HG03045 (cell line): ENCODE measurements at regions not wholly inside any gene's neighbourhood (a gene's known extent, or its start where the extent isn't known, plus 50 kb on each side); places are given as distances from the start of the nearest gene placed in this dataset.

Experiments used
- ATAC-seq: cut with Tn5 transposase; IDR thresholded peaks from one replicate; pipeline ENCODE4 v1.9.1; 2021; ENCODE audit warnings: mild to moderate bottlenecking, moderate library complexity; ENCODE audit not compliant: unreplicated experiment

DNA sequence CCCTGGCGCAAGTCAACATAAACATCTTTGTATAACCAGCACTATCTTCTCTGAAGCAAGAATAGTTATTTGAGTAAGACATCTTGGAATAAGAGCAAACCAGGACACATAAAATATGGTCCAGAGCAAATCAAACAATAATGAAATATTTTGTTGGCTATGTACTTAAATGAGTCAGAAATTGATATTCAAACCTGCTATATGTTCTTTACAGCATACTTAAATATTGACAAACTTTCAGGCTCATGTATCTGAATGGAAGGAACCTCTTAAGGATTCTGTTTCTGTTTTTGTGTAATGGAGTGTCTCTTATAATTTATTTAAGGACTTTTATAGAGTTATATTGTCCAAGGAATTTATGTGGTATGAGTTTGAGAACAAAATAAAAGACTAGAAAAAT is 747.3 kb downstream of the EFNA5 start:
- ATAC-seq, result no peak

DNA sequence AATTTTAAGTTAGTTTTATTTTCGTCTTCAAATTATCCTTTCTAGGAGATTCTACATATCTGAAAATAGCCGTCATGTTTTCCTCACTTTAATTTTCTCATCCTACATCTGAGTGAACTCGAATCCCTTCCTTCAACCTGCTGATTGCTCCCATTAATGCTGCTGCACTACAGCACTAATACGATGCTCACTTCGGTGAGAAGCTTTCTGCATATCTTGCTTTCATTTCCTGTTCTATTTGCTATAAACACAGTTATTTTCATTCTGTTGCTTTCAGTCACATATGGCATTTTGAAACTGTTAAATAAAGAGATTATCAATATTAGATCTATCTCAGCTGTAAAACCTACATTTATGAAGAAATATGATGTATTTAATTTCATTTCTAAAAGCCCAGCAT is 749.2 kb downstream of the EFNA5 start:
- ATAC-seq, result no peak

DNA sequence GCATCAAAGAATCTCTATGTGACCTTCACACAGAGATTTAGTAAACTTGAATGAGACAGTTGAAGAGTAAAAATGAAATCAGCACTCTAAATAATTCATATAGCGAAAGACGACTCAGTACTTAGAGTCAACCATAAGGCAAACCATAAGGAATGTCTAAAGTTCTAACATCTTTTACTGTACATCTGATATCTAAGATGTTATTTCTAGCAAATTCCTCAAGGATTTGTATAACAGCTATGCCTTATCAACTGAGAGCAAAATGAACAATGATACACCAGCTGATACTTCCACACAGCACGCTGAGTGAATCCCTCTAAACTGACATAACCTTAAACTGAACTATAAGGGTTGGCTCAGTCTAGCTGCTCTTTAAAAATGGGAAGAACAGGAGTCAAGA is 760.3 kb downstream of the EFNA5 start:
- no peak for ATAC-seq

DNA sequence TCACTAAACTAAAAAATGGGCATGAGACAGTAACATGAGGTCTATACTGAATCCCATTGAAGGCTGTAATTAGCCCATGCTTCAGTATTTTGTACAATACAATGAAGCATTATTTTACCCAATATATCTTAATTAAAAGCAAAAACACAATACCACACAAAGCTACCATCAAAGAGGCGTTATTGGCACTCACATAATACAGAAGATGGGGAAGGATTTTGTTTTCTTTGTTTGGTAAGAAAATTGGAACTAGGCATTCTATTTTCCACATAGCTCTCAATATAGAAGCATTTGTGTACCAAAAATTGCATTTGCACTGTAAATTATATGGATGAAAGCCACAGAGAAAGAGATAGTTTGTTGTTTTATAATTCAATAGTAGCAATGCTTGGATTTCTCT is 761.0 kb downstream of the EFNA5 start:
- ATAC-seq, result no peak

DNA sequence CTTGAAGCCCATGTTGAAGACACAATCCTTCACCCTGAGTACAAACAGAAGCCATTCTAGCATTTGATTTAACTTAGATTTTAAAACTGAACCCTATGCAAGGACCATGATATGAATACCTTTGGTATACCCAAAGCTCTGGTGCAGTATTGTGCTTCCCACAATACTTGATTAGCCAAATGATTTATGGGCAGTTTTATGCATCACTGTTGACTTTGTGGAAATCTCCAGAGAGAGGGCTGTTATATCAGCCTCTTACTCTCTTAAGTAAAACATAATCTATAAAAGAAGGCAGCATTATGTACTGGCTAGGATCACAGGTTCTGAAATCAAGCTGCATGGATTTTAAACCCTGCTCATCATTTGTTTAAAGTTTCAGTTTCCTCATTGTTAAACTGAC is 762.8 kb downstream of the EFNA5 start:
- no peak for ATAC-seq

DNA sequence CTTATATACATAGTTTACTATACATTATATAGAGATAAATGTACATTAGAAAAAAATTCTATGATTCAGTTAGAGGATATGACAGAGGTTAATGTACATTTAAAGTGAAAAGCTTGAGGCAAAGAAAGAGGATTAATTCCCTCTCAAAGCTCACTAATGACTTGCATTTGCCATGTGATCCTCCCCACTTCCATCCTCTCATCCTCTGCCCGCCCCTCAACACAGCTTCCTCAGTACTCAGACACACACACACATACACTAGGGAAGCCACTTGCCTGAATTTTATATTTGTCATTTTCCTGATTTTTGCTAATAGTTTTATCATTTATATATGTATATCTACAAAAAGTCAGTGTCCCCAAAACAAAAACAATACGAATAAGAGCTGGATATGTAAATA is 764.5 kb downstream of the EFNA5 start:
- ATAC-seq, result no peak

DNA sequence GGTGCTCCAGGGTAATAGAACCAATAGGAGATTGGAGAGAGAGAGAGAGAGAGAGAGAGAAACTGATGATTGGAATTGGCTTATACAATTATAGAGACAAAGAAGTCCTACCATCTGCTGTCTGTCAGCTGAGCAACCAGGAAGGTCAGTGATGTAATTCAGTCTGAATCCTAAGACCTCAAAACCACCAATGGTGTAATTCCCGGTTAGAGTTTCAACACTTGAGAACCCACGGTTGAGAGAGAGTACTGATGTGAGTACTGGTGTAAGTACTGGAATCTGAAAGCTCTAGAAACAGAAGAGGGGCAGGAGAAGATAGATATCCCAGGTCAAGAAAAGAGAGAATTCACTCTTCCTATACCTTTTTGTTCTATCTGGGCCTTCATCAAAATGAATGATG is 775.8 kb downstream of the EFNA5 start:
- no peak for ATAC-seq

DNA sequence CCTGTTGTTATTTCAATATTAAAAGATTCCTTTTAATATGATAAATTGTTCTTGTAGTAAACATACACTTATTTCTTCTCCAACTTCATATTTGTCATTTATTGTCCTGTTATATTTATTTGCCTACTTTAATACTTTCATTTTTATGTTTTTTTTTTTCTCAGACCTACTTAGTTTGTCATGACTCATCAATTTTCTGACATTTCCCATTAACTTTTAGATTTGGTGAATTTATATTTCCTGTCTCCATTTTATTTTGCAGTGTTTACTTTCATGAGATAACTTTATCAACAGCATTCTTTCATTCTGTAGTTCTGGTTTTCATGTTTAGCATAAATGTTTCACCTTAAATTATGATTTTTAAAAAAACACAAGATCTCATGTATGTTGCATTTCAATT is 788.7 kb downstream of the EFNA5 start:
- no peak for ATAC-seq

DNA sequence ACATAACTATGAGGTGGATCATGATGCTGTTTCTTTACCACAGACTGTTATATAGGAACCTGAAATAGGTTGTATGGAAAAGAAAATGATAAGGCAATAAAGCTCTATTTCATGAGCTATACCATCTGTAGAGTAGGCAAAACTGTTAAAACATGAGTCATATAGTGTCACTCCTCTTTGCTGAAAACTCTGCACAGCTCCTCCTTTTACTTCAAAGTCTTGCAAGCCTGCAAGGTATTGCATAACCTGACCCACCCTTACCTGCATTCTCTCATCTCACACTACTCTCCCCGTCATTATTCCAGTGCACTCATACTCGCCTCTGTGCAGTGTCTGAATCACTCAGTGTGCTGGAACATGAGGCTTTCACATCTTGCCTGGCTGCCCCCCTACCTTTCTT is 790.1 kb downstream of the EFNA5 start:
- ATAC-seq, result no peak

DNA sequence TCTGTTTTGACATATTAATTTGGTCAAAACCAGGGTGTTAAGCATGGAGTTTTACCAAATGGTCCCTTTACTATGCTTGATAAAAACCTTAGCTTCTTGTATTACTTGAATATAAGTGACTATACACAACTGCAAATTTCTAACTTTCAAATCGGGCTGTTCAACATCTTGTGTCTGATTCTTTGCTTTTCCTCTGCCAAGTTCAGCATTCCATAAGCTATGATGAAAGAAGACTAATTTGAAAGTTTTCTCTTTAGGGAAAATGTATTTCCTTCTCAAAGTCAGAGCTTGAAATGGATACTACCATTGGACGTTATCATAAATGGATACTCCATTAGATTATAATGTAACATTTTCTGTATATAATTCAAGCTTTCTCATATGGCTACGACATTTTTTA is 792.9 kb downstream of the EFNA5 start:
- no peak for ATAC-seq

DNA sequence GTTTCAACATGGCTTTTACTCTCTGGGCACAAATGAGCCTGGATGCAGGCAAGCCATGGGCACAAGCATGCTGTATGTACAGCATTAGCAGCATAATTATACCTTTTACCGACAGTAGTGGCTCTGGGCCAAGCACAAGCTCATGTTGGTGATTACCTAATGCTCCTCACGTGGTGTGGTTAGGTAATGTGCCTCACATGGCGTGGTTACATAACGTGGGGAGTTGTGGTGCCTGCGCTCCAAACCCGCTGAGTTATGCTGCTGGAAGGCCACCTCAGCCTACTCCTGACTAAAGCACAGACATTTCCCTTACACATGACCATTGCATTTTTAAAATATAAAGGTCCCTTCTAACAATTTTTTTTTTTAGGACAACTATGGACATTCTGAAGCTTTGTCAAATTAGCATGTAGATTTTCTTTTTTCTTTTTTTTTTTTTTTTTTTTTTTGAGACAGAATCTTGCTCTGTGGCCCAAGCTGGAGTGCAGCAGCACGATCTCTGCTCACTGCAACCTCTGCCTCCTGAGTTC is 794.0 kb downstream of the EFNA5 start:
- ATAC-seq, result no peak

DNA sequence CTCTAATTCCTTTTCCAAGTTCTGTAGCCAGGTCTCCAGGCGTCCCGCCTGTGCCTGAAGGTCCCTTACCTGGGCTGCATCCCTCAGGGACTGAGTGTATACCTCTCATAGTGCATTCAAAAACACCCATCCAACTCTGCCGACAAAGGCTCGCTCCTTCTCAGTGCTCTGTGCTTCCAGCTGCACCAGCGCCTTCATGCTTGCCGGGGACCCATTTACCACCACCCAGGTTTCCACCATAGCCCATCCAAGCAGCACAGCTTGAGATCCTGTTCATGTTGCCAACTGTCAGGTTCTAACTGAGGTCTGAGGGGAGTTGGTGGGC is 794.5 kb downstream of the EFNA5 start:
- ATAC-seq, result no peak

DNA sequence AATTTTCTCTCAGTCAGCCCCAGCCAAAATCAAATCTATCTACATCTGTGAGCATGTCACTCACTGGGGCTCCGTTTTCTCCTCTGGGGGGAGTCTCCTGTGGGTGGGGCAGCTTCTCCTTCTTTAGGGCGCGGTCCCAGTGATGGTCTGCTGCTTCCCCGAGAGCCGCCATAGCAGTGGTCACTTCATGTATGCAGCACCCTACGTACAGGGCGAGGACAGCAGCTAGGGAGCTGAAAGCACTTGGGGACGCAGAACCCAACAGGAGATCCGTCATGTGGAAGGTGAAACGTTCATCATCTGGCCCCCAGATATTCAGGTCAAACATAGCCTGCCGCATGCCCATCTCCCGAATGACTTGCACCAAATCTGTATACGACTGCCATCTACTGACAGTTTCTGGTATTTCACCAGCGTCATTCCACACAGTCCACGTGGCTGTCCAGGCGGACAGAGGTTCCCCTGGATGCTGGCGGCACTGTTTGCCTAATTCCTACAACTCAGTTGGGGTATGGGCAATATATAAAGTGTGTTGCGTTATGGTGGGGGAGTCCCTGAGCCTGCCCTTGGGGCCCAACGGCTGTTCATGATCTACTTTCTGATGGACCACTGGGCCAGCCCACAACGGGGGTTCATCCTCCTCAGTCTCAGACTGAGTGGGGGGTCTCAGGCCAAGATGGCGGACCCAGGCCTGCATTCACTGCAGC is 795.0 kb downstream of the EFNA5 start:
- ATAC-seq, result peak; percentile 69

DNA sequence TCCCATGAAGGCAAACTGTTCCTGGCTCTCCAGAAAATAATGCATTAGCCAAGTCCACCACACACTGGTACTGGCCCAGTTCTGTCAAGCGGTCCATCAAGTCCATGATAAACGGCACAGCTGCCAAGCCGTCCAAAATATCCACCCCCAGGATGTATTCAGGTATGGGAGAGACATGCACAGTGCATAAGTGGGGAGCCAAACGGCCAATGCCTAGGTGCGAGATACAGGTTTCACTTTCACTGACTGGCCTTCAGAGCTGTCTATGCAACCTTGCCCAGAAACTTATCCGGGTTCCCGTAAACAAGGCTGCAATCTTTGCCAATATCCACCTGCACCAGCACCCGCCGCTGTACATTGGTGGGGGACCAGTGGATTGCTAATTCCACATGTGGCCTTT is 795.8 kb downstream of the EFNA5 start:
- ATAC-seq, result no peak

DNA sequence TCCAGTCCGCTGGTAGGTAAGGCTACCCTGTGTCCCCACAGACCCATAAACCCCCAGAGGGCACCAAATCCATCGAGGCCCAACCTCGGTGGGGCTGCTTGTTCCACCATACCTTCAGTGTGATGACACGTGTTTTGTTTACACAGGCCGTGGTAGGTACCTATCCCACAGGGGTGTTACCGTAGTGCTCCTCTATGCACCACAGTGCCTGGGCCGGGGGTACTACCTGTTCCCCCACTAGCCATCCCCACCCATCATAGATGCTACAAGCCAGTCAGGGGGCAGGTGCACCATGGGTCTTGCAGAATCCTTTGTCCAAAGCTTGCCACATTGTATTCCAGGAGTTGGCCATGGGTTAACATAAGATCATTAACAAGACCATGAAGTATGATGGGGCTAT is 796.2 kb downstream of the EFNA5 start:
- ATAC-seq, result no peak

DNA sequence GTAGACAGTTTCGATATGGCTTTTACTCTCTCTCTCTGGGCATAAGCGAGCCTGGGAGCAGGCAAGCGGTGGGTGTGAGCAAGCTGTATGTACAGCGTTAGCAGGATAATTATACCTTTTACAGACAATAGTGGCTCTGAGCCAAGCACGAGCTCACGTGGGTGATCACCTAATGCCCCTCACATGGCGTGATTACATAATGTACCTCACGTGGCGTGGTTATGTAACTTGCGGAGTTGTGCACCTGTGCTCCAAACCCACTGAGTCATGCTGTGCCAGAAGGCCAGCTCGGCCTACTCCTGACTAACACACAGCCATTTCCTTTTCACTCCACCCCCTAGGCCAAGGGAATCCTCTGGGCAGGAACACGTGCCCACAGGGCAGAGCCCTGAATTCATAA is 797.2 kb downstream of the EFNA5 start:
- ATAC-seq, result no peak

DNA sequence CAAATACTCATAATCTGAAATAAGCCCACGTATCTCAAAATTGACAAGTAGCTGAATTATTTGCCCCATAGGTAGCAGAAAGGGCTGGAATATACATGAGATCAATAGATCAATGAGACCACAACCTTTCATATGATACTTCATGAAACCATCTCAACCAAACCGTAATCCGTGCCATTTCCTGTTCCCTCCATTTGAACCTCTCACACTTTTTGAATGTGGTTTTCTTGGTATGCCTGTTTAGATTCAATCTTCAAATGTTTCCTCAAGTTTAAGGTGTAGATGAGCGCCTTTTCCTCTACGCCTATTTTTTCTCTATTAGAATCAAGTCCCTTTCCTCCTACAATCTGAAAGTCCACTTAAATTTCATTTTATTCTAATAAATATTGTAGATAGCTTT is 805.5 kb downstream of the EFNA5 start:
- ATAC-seq, result no peak

DNA sequence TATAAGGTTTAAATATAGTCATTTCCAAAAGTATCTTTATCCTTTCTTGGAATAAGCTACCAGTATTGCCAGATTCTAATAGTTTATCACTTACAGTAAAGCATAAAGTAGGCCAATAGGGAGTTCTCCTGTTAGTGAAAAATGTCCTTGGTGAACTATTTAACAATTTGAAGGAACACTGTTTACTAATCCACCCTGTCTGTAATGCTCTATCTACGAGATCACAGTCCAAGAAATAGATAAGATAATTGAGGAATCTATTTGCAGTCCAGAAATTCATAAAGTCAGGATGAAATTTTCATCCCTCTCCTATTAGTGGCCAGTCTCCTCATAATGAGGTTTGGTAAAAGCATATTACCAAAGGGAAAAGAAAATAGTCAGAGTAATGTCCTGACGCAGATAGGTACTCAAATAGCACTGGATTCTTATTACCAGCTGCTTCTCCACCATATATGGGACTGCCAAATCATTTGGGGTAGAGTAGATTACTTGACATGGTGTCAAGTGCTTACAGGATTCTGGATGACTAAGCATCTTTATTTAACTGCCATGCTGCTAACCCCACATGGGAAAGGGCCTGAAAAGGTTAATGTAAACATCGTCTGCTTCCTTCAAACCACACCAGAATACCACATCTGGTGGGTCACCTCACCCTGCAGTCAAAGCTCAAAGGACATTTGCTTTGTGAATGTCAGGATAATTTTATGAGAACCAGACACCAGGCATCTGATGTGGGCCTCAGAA is 808.1 kb downstream of the EFNA5 start:
- ATAC-seq, result no peak

DNA sequence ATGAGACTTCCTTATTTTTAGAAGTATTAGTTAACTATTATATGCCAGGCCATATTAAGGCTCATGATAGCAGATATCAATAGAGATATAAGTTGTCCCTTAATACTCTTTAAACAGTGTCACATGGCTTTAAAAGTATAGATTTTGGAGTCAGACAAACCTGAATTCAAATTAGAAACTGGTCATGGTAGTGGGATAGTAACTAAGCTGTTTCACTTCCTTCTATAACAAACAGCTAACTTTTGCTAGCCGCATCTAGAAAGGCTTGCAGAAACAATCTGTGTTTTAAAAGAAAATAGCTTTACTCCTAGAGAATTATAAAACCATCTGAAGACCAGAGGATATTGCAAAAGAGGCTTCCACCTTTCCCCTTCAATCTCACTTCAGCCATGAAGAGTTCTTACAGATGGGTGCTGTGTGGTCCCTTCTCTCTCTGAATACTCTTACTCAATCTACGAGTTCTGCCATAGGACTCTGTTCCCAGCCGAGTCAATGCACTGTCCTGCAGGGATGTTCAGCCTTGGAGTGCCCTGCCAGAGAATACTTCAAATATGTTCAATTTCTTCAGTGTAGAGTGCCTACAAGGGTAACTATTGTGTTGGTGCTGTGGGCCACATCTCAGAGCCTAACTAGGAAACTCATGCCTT is 810.2 kb downstream of the EFNA5 start:
- ATAC-seq, result no peak

DNA sequence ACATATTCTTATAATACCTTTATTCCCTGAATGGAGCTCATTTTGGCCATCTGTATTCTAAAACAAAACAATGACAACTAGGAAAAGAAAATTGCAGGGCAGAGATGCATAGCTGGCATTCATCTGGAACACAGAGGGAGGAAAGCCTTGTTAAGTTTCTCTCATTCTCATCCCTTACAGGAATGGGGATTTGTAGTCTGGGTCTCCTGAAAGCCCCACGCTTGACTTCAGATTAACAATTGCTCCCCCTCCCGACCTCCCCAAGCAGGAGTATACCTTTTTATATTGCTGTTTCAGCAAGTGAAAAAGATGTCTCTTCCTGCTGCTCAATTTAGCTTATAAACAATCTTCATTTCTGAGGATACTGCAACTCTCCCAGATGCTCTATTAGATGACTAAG is 812.1 kb downstream of the EFNA5 start:
- no peak for ATAC-seq

DNA sequence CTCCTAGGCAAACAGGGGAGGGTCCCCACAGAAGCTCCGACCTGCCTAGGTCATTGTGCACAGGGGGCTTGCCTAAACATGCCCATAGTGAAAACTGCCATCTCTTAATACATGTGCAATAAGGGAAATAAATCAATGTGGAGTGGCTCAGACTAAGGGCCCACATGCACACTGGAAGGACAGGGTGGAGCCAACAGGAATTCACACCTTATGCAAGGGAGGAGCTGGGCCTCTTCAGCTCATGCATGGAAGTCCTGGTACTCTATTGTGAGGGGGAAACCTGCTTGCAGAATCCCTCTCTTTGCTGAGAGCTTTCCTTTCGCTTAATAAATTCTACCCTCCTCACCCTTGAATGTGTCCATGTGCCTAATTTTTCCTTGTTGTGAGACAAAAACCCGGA is 815.8 kb downstream of the EFNA5 start:
- ATAC-seq, result no peak

DNA sequence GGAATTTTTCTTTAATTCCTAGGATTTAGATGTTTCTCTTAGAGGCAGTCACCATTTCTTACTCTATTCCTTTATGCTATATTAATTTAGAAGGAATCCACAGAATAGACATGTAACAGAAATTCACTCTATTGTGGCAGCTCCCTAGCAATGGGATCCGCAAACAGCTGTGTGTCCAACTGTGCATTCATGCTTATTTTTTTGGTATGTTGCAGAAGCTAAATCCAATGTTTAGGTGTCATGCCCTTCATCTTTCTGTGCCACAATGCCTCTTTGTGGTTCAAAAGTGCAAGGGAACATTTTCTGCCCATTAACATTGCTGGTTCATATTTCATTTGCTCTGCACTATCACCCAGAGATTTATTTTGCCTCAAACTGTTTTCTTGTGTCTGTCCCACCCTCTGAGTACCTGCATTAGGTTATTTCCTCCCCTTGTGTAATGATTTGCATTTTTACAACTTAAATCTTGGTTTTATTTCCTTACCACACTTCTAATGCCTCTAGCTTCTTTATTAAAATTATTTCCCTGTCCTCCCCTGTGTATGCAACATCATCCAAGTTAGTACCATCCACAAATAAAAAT is 816.5 kb downstream of the EFNA5 start:
- ATAC-seq, result no peak
